Kidney tubule cell (primary cell): ENCODE measurements at regions not wholly inside any gene's neighbourhood (a gene's known extent, or its start where the extent isn't known, plus 50 kb on each side); places are given as distances from the start of the nearest gene placed in this dataset.

Source experiments
- DNase-seq: peaks from one replicate; pipeline ENCODE4 v3.0.0-alpha.2; 2018; ENCODE audit warnings: low spot score

DNA sequence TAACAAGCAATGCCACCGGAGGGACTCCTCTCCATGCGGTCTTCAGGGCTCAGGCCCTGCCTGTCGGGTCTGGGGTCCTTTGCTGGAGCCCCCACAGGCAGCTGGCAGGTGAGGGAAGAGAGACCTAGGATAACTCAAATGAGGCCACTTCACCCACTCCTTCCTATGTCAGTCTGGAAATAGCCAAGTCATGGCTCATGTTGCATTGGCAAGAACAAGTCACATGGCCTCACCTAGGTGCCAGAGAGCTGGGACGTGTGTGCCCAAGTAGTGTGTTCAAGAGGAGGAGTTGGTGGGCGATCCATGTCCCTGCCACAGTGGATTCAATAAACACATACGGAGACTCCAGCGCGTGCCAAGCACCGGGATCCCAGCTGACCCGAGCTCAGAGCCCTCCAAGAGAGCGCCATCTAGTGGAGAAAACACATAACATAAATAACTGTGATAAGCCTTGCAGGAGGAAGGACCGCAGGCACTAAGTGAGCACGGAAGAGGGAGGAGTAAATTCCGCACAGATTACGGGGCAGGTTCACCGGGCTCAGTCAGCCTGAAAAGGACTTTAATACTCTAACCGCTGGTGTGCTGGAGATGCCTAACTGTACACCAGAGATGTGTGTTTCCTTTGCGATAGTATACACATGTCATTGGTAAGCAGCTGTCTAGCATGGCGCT lies 580.8 kb downstream of the CCDC171 start:
- peak; percentile 94 for DNase-seq

DNA sequence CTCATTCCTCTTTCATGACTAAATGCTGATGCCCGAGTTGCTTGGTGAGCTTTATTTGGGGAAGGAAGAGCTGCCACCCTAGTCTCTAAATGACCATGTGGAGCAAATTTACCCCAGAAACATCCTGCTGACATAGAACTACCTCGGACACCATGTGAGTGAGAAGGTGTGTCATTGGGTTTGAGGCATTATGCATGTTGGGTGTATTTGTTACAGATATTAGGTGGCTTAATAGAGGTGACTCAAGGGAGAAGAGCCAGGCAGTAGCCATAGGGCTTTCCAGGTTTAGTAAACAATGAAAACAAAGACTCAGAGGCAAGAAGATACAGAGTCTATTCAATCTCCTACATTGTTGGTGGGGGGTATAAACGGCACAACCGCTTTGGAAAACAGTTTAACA lies 581.5 kb downstream of the CCDC171 start:
- DNase-seq = peak; percentile 71

DNA sequence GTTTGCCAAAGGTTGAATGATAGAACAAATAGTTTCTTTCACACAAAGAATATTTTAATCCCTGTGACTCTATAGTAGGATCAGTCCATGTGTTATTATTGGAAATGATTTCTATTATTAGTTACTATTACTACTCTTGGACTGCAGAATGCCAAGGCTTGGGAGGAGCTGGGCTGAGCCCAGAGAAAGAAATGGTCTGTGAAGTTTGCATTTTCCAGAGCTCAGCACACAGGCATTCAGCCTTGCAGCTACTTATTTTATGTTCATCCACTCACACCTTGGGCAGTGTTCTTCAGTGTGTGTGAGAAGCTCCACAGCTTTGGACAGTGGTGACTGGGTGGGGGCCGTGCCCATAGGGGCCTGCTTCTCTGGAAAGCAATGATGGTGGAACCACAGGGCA lies 583.1 kb downstream of the CCDC171 start:
- no peak for DNase-seq

DNA sequence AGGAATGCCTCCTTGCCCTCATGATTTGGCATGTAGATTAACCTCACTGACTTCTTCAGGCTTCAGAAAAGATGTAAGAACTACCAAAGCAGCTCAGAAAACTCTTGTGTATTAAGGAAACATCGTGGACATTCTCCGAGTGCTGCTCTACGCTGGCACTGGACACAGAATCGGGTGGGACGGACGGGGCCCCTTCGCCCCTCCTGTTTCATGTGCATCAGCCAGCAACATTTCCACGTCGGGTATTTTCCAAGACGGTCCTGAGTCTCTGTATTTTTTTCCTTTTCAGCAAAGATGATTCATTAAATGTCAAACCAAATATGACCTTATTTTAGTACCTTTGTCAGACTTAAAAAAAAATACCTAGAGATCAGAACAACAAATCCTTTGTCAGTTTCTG lies 583.6 kb downstream of the CCDC171 start:
- no peak for DNase-seq

DNA sequence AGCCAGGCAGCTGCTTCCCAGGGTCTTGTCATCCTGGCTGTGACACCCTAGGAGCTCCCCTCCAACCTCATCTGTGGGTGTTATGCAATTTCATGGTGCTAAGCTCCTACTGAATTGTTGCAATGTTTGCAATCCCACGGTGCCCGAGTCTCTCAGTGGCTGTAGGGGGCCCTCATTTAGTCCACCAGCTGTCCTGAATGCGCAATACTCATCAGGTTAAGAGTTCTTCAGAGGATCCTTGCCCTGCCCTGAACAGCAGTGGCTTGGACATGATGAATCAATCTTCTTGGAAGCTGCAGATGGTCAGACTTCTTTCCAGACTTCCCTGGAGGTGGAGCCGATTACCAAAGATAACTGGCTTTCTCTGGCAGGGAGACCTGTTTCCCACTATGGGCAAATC lies 584.1 kb downstream of the CCDC171 start:
- no peak for DNase-seq

DNA sequence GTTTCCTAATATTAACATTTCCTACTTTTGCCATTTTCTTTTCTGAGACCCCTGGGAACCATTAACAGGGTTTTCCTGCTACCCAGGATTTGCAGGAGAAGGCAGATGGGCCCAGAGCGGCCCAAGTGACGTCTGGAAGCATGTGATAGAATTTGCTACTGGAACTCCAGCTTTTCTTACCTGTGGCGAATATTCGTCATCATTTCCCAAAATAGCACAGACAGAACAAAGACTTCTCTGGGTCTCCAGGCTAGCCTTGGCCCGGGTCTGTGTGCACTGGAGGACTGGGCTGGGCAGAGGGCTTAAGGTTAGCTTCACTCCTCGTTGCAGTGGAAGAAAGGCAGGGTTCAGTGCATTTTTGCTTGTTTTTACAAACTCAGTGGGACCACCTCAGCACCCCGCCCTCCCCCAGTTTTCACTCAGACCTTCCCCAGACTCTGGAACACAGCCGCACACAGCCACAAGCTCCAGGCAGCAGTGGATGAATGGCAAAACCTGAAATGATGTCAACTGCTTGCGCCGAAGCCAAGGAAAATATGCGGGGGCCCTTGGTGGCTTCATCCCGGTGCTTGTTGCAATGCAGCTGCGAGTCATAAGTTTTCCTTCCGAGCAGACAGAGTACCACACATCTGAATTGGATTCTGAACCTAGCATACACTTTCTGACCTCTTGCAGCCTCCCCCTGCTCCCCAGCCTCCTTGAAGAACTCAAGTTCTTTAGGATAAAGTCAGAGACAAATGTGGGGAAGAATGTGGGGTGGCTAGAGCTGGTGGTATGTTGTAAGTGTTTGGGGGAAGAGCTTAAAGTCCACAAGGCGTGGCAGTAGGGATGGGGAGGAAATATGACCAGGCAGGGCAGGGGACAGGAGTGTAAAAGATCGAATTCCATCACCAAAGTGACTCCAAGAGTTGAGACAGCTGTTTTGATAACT lies 586.0 kb downstream of the CCDC171 start:
- DNase-seq = no peak

DNA sequence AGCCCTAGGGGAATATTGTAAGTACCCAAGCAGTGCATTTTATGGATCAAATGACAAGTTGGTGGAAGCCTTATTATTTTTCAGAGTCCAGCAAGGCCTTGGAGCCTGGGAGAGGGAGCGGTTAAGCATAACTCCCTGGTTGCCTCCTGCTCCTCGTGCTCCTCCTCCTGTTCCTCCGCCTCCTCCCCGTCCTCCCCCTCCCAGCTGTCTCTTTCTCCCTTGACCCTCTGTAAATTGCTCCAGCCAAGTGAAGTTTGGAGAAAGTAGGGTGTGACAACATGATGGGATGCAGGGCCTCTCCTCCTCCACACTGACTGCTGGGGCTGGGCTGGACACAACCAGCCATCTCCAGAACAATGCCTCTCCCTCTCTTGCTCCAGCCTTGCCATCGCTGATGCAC lies 586.9 kb downstream of the CCDC171 start:
- no peak for DNase-seq

DNA sequence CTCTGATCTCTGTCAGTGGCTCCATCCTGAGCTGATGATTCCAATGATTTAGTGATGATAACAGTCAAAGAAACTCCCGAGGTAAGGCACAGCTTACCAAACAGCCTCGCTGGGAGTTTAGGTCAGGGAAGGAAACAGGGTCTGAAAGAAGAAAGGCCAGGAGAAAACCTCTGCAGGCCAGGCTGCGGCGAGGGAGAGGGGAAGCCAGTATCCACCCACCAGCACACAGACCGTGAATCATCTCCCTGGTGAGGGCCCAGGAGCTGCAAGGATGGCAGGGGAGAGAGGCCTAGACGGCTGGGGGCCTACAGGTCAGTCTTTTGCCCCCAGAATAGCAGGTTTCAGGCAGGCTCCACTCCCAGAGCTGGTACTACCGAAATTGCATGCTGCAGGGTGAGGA lies 590.5 kb downstream of the CCDC171 start:
- no peak for DNase-seq

DNA sequence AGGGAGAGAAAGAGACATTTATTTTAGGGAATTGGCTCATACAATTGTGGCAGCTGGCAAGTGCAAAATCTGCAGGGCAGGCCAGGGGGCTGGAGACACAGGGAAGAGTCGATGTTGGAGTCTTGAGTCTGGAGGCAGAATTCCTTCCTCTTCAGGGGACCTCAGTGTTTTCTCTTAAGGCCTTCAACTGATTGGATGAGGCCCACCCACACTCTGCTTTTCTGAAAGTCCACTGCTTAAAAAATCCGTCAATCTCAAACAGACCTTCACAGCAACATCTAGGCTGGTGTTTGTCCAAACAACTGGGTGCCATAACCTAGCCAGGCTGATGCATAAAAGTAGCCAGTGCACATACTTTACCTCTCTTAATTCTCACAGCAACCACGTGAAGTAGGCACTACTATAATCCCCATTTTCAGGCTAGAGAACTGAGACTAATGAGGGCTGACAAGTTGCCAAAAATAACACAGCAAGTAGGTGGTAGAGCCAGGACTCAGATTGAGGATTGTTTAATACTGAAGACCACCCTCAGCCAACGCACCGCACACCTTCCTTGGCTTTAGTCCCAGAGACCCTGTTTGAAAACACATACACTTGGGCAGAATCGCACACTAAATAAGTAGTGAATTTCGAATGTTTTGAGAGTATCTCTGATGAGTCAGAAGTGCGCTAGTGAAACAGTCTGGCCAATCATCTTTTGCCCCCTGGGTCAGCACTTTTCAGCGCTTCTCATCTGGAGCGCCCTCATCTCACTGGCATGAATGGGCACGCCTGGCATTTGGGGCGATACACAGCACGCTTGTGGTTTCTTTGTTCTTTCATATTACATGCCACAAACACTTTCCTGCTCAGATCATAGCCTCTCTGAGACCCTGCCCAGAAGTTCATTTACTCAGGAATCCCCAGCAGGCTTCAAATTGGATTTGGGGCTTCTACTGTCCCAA lies 591.4 kb downstream of the CCDC171 start:
- DNase-seq = peak; percentile 12

DNA sequence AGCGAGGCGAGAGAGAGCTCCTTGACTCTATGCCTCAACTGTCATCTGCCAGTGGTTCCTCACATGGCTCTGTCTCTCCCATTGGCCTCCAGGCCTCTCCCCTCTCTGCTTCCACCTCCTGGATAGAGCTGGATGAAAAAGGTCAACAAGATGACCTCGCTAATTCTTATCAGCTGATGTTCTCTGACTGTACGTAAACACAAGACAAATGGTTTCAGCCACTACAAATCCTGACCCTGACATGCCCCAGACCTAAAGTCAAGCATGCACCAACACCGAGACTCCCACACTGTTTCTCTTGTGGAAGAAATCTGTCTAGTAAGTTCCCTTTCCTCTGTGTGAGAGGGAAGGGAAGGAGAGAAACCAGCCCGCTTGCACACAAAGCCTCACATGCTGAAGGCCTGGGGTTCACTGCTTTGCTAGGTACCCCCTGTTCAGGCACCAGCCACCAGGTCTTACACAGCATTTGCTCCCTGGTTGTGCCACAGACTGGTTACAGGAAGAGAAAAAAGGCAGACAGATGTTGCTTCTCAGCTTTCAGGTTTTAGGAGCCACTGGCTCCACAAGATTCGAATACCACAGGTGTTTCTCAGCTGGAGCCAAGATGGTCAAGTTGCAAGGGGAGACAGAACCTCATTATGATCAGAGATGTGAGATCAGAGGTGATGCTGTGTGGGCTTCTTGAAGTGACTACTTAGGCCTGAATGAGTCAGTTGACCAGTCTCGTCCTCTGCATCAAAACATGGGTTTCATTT lies 592.5 kb downstream of the CCDC171 start:
- no peak for DNase-seq

DNA sequence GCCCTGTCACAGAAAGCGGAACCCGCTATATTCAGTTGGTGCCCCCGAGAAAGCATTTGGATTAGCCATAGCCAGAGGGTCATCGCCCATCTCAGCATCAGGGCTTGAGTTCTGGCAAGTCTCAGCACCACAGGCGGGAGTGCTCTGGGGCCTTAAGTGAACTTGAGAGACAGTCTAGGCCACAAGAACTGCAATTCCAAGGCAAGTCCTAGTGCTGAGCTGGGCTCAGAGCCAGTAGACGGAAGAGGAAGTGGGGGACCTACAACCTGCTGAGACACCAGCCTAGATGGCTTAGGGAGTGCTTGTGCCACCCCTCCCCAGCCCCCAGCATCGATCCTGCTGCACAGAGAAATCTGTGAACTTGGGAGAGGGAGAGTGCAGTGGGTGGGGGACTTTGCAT lies 594.9 kb downstream of the CCDC171 start:
- no peak for DNase-seq

DNA sequence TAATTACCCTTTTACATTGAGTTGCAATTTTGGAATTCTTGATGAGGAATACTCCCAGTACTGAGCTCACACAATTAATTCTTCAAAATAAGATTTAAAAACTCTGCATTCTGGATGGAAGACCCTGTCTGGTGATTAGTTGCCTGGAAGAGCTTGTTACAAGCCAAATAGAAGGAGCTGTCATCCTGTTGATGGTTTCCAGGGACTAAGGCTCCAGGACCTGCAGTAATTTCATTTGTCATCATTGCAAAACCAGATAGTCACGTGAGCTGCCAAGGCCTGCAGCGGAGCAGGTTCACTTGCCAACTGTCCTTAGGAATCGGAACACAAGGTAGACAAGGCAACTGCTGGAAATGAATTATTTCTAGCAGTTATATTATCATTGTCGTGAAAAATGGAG lies 597.7 kb downstream of the CCDC171 start:
- DNase-seq = peak; percentile 3

DNA sequence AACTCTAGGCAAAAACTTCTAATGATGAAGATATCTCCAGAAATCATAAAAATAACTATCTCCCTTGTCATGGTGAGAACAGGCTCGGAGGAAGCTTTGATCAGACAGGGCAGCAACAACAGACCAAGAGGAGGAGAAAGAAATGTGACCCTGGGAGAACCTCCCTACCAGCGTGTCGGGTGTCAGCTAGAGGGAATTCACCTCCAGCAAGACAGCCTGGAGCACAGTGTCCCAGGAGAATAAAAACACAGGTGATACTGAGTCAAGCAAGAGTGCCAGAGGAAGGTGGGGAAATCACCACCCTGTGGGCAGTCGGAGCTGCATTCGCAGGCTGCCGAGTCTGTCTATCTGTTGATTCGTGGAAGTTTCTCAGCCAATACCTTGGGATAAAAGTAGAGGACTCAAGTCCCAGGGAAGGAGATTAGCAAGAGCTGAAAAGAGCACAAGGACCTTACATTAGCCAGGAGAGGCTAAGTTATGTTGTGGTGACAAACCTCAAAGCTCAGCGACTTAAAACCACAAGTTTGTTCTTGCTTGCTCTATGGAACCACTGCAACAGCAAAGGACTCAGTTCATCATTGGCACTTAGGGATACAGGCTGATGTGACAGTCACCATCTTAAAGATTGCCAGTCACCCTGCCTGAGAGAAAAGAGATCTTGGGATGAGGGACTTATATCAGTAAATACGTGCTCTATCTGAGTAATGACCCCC lies 598.3 kb downstream of the CCDC171 start:
- peak; percentile 14 for DNase-seq

DNA sequence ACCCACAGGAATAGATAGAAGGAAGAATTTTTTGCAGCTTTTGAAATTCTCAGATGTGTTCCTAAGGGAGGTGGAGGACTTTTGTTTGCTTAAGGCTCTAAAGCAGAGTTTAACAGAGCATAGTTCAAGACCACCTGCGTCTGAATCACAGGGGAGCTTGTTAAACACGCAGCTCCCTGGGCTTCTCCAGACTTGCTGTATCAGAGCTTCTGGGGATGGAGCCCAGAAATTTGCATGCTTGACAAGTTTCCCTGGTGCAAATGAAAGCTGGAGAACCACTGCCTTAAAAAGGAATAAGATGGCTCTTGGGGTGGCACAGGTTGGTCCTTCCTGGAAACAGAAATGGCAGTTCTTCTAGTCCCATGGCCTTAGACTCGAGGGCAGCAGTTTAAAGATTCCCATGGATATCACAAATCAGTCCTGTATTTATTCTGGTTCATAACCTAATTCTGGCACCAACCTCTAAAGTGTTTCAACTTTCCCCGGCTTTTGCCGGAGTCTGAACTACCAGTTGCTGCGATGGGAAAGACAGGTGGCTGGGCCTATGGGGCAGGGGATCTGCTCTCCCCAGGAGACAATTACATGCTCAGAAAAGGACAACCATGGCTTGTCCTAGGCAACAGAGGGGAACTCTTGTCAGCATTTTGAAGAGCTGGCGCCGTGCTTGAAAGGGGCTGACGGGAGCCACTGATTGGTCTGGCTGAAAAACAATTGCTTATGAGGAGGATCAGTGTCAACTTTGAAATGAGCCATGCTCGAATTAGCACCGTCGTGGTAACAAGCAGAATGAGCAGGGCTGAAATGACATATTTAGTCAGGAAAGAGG lies 599.6 kb downstream of the CCDC171 start:
- DNase-seq = no peak

DNA sequence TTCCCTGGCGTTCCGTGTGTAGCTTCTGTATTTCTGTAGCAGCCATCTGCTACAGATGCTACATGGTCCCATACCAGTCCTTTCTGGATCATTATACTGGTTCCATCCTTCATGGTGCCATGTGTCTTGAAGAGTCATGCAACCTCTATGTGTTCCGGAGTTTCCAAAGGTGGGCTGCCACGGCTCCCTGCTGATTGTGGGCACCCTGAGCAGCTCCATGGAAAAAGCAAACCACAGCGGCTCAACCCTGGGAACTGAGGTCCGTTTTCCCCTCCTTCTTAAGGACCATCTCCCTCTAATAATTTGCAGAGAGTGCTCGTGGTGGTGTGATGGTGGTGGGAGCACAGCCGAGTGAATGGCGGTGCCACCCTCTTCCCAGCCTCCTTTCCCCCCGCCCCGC lies 600.4 kb downstream of the CCDC171 start:
- no peak for DNase-seq

DNA sequence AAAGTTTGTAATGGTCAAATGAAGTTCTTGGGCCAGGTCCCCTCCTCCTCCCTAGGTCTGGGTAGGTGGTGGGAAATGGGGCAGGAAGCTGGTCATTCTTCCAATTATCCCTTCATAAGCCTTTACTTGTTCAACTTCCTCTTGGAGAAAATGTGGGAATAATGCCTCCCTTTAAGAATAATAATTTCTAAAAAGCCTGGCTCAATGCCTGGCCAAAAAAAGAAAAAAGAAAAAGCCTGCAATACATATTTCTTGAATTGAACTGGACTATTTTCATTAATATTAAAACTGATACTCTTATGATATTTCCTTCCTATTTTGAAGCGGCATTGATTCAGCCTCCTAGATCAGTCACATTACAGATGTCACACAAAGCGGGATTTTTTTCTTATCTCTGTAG lies 600.9 kb downstream of the CCDC171 start:
- DNase-seq = no peak

DNA sequence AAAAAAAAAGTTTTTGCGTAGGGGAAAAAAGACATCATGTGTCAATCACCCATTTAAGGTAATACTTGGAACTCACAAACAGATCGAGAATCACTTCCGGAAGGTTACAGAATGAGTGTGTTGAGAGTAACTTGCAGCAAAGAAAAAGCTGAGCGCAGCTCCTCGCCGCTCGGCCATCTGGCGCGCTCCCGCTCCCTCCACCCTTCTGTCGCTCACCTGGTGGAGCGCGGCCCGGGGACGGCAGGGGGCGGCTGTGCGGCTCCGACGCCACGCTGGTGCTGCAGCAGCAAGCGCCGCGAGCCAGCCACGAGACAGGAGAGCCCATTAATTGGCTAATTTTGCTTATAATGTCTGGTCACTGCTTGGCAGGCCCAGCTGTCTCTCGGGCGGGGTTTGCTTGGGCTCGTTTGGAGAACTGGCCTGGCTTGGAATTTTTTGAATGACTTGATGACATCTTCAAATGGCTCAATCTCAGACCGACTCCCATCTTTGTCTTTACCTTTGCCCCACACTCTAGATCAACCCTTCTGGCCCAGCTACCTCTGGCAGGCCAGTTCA lies 601.8 kb downstream of the CCDC171 start:
- peak; percentile 74 for DNase-seq

DNA sequence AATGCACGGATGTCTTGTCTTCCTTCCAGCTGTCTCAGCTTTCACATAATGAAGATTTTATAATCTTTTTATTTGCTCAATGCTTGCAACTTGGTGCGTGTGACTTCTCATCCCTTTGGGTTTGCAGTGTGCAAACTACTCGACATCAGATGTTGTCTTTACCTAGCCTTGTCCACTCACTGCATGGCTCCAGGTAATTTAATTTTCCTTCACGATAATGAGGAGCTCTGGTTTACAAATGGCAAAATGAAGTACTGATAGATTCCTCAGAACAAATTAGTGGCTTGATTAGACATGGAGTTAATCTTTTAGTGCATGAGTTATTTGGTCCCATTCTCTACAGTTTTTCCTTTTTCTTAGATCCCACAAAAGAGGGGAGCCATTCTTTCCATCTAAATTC lies 603.0 kb downstream of the CCDC171 start:
- DNase-seq = no peak

DNA sequence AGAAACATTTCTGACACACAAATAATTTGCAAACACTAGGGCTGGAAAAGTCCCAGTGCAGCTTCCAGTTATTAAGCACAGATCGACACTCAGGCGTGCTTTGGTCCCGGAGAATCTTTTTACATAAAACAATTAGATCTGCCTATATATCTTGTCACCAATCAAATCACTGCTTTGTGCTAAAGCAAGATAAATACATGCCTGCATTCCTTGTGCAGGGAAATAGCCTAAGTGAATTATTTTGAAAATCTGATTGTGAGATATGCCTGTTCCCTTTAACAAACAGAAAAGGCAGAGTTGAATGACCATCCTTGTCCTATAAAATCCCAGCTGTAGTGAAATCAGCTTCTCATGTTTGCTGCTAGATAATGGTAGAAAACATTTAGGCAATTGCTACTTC lies 604.4 kb downstream of the CCDC171 start:
- no peak for DNase-seq

DNA sequence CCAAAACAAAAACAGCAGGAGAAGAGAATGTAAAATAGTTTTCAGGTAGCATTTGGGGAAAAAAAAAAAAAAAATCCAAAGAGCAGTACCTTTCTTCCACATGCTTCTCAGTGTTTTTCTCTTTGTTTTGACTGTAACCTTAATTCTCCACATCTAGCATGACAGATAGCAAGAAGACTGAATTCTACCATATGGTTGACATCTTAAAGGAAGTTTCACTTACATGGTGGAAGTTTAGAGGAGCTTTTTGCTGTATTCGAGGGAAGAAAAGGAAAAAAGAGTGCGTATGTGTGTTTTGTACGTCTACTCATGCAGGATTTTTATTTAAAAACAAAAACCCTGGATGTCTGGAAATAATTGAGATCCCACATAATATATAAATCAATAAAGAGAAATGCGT lies 604.8 kb downstream of the CCDC171 start:
- DNase-seq = no peak
